B cell (primary cell): ENCODE measurements at regions not wholly inside any gene's neighbourhood (a gene's known extent, or its start where the extent isn't known, plus 50 kb on each side); places are given as distances from the start of the nearest gene placed in this dataset.

Experiments used
- EZH2 ChIP-seq: IDR thresholded peaks from 2 replicates; pipeline ENCODE4 v1.6.1; 2012; ENCODE audit warnings: borderline replicate concordance, low read depth, mild to moderate bottlenecking, moderate library complexity, low read length; ENCODE audit not compliant: insufficient read depth, poor library complexity, severe bottlenecking
- TF ChIP-seq, protein P1 (sequence below): fragments of 200-600 bp; IDR thresholded peaks from one replicate; pipeline ENCODE4 v1.8.0; 2022; ENCODE audit warnings: antibody characterized with exemption, mild to moderate bottlenecking

DNA sequence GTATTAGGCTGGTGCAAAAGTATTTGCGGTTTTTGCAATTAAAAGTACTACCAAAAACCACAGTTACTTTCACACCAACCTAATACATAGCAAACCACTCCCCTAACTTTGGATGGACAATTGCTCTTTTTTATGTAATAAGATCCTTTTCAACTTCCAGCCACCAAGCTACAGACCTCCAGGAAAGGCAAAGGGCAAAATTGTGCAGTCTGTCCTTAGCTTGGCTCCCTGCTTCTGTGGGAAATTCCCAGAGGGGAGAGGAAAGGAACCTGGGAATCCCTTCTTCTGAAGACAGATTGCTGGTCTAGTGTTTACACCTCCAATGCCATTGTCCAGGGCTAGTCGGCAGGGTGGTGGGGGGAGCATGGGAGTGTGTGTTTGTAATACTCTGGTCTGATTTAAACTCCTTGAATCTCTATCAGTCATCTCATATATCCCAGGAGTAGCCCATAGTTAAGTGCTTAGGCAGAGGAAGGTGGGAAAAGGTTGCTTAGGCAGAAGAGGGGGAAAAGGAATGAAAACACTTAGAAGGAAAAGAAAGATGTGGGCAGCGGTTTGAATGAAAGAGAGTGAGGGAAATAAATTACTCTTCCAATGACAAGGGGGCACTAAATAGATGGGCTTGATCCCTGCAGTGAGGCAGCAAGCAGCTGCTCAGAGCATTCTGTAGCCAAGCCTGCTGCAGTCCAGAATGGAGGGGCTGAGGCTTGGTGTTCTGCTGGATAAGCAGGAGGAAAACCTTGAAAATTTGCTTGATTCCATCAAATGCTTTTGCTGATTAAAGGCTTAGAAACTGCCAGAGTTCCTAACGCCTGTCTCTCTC, 86.9 kb upstream of the MAP1B start:
- TF ChIP-seq, protein P1, sequence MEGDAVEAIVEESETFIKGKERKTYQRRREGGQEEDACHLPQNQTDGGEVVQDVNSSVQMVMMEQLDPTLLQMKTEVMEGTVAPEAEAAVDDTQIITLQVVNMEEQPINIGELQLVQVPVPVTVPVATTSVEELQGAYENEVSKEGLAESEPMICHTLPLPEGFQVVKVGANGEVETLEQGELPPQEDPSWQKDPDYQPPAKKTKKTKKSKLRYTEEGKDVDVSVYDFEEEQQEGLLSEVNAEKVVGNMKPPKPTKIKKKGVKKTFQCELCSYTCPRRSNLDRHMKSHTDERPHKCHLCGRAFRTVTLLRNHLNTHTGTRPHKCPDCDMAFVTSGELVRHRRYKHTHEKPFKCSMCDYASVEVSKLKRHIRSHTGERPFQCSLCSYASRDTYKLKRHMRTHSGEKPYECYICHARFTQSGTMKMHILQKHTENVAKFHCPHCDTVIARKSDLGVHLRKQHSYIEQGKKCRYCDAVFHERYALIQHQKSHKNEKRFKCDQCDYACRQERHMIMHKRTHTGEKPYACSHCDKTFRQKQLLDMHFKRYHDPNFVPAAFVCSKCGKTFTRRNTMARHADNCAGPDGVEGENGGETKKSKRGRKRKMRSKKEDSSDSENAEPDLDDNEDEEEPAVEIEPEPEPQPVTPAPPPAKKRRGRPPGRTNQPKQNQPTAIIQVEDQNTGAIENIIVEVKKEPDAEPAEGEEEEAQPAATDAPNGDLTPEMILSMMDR = no peak
- TF ChIP-seq EZH2 = no peak
